ENCODE measurements at regions not wholly inside any gene's neighbourhood (a gene's known extent, or its start where the extent isn't known, plus 50 kb on each side); places are given as distances from the start of the nearest gene placed in this dataset.
A peak's percentile ranks its signal among the peaks of the same experiment; 100 is the strongest.
"Not testable (repeated sequence)": the region's sequence is repeated elsewhere in the genome, so short reads cannot be mapped to it uniquely, and the experiment has no call there.

DNA sequence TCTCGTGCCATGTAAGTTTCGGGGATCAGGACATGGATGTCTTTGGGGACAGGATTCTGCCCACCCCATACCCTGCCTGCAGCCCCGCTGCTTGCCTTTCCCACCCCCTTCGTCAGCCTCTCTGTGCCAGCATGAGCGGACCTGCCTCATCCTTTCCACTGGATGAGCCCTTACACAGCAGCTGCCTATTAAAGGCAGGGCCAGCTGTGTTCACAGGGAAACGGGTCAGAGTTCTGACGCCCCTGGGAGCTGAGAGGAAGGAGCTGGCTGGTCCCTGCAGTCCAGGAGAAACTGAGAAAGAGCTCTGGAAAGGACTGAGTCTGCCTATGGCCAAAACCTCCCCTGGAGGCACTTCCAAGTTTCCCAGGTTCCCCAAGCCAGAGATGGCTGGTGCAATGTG, 83.5 kb upstream of the NCOR2 start:
- Histone ChIP-seq H3K27ac (replicated peaks) (peak overlapping the region; percentile 88), H3K4me1 (peaks cover 55% of the 10 kb centered on the region), H3K9me3 (replicated peaks) (peaks cover 14% of the 10 kb centered on the region), H3K27me3 (ENCODE audit: low read depth) (no peaks in the 10 kb centered on the region), H3K36me3 (no peaks in the 10 kb centered on the region), H3K4me3 (no peak overlapping the region)
- TF ChIP-seq, protein P1, sequence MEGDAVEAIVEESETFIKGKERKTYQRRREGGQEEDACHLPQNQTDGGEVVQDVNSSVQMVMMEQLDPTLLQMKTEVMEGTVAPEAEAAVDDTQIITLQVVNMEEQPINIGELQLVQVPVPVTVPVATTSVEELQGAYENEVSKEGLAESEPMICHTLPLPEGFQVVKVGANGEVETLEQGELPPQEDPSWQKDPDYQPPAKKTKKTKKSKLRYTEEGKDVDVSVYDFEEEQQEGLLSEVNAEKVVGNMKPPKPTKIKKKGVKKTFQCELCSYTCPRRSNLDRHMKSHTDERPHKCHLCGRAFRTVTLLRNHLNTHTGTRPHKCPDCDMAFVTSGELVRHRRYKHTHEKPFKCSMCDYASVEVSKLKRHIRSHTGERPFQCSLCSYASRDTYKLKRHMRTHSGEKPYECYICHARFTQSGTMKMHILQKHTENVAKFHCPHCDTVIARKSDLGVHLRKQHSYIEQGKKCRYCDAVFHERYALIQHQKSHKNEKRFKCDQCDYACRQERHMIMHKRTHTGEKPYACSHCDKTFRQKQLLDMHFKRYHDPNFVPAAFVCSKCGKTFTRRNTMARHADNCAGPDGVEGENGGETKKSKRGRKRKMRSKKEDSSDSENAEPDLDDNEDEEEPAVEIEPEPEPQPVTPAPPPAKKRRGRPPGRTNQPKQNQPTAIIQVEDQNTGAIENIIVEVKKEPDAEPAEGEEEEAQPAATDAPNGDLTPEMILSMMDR (IDR thresholded peaks at IDR 0.05; ENCODE audit: borderline replicate concordance): no peak
- no peak for DNase-seq
- intact Hi-C loops (cut with micrococcal nuclease): no loop called here

DNA sequence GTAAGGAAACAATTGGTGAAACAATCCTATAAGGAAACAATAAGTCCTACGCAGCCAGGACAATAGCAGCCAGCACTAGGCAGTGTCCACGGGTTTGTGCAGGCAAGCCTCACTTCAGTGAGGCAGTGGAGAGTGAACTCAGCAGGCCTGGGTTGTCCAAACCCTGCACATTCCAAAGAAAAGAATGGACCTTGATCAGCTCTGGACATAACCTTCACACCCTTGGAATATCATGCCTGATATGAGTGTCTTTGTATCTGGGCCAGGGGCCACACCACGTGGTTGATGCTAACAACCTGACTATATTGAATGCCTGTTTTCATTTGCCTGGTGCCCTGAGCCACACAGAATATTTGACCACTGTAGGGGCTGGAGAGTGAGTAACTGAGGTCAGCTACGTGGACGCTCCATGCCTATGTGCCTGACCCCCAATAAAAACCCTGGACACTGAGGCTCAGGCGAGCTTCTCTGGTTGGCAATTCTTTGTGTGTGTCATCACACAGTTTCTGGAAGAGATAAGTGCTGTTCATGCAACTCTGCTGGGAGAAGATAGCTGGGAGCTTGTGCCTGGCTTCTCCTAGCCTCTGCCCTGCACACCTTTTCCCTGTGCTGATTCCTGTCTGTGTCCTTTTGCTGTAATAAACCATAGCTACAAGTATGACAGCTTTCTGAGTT, 81.4 kb upstream of the NCOR2 start:
- H3K27me3 ChIP-seq (ENCODE audit: low read depth): no peaks in the 10 kb centered on the region
- TF ChIP-seq, protein P1 (IDR thresholded peaks at IDR 0.05; ENCODE audit: borderline replicate concordance): no peak
- H3K36me3 ChIP-seq: no peaks in the 10 kb centered on the region
- peaks cover 35% of the 10 kb centered on the region for H3K4me1 ChIP-seq
- no peak for DNase-seq
- intact Hi-C loops (cut with micrococcal nuclease): no loop called here
- no peak overlapping the region for H3K27ac ChIP-seq (replicated peaks)
- peaks cover 14% of the 10 kb centered on the region for H3K9me3 ChIP-seq (replicated peaks)
- H3K4me3 ChIP-seq: no peak overlapping the region

DNA sequence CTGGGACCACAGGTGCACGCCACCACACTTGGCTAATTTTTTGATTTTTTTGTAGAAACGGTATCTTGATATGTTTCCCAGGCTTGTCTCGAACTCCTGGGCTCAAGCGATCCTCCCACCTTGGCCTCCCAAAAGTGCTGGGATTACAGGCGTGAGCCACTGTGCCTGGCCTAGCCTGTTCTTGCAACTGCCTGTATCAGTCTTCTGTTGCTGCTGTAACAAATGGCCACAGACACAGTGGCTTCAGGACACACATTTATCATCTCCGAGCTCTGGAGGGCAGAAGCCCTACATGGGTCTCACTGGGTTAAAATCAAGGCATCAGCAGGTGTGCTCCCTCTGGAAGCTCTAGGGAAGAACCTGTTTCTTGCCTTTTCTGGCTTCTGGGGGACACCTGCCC, 79.9 kb upstream of the NCOR2 start:
- DNase-seq: no peak
- intact Hi-C loops (cut with micrococcal nuclease): no loop called here
- H3K27me3 ChIP-seq (ENCODE audit: low read depth): no peaks in the 10 kb centered on the region
- H3K4me3 ChIP-seq: no peak overlapping the region
- no peak overlapping the region for H3K27ac ChIP-seq (replicated peaks)
- TF ChIP-seq, protein P1 (IDR thresholded peaks at IDR 0.05; ENCODE audit: borderline replicate concordance): no peak
- peaks cover 19% of the 10 kb centered on the region for H3K4me1 ChIP-seq
- H3K9me3 ChIP-seq (replicated peaks): peaks cover 14% of the 10 kb centered on the region
- H3K36me3 ChIP-seq: no peaks in the 10 kb centered on the region

DNA sequence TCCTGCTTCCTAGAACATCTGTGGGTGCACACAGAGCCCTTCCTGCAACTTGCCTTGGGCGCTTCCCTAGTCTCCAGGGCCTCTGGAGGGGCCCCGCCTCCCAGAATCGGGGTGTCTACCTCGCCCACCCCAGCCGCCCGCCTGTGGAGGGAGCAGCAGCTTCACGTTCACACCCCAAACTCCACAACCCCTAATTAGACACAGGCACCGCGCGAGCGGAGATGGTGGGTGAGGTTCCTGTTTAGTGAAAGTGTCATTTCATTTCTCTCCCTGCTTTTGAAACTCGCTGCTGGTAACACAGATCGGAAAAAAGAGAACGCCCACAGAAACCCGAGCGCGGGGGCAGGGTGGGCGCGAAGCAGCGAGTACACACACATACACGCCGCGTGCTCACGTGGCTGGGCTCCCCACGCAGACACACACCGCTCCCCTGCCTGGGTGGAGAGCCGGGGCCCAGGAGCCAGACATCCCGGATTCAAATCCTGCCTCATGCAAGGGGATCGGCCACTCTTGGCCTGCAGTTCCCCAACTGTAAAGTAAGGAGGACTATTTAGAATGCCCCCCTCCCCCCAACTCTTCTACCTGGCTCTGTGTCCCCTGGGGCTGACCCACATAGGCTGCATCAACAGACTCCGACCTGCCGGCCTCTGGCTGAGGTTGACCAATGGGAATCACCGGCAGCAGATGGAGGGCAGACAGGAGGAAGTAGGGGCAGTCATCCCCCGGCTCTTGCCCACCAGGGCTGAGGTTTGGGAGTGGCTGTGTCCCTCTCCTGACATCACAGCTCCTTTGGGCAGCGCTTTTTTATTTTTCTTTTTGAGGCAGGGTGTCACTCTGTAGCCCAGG, 79.2 kb upstream of the NCOR2 start:
- Histone ChIP-seq H3K4me3 (no peak overlapping the region), H3K9me3 (replicated peaks) (peaks cover 14% of the 10 kb centered on the region), H3K36me3 (no peaks in the 10 kb centered on the region), H3K27ac (replicated peaks) (no peak overlapping the region), H3K27me3 (ENCODE audit: low read depth) (no peaks in the 10 kb centered on the region), H3K4me1 (peaks cover 12% of the 10 kb centered on the region)
- no peak for DNase-seq
- TF ChIP-seq, protein P1 (IDR thresholded peaks at IDR 0.05; ENCODE audit: borderline replicate concordance): no peak
- intact Hi-C loops (cut with micrococcal nuclease): no loop called here

DNA sequence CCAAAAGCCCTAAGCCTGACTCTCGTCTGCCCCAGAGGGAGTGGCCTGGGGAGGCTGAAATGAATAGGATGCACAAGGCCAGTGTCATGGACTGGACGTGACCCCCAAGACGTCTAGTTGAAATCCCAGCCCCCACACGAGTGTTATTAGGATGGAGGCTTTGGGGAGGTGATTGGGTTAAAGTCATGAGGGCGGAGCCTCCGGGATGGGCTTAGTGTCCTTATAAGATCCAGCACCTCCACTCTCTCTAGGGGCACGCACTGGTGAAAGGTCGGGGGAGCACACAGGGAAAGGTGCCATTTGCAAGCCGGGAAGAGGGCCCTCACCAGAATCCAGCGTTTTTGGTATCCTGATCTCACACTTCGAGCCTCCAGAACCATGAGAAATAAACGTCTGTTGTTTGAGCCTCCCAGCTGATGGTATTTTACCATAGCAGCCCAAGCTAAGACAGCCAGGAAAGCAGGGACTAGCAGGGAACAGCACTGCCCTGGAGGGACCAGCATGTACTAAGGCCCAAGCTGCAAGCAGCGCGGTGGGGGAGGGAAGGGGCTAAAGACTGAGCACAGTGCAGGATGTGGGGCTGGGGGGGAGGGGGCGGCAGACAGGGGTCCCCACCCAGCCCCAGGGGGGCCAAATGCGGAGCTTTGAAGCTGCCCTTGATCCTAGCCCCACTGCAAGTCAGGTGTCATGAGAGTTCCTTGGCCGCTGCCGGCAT, 78.3 kb upstream of the NCOR2 start:
- H3K36me3 ChIP-seq: no peaks in the 10 kb centered on the region
- H3K27ac ChIP-seq (replicated peaks): no peak overlapping the region
- H3K4me3 ChIP-seq: no peak overlapping the region
- TF ChIP-seq, protein P1 (IDR thresholded peaks at IDR 0.05; ENCODE audit: borderline replicate concordance): no peak
- peaks cover 14% of the 10 kb centered on the region for H3K9me3 ChIP-seq (replicated peaks)
- no peaks in the 10 kb centered on the region for H3K27me3 ChIP-seq (ENCODE audit: low read depth)
- intact Hi-C loops (cut with micrococcal nuclease): no loop called here
- peaks cover 4% of the 10 kb centered on the region for H3K4me1 ChIP-seq
- no peak for DNase-seq

DNA sequence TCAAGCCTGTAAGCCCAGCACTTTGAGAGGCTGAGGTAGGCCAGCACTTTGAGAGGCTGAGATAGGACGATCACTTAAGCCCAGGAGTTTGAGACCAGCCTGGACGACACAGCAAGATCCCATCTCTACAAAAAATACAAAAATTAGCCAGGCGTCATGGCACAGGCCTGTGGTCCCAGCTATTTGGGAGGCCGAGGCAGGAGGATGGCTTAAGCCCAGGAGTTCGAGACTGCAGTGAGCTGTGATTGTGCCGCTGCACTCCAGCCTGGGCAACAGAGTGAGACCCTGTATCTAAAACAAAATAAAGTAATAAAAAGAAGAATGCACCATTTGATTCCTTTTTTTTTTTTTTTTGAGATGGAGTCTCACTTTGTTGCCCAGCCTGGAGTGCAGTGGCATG, 76.4 kb upstream of the NCOR2 start:
- H3K4me3 ChIP-seq; DNase-seq; H3K36me3 ChIP-seq; H3K9me3 ChIP-seq (replicated peaks); intact Hi-C loops (cut with micrococcal nuclease); H3K27me3 ChIP-seq (ENCODE audit: low read depth); H3K27ac ChIP-seq (replicated peaks); H3K4me1 ChIP-seq: not testable (repeated sequence)
